ENCODE measurements at regions not wholly inside any gene's neighbourhood (a gene's known extent, or its start where the extent isn't known, plus 50 kb on each side); places are given as distances from the start of the nearest gene placed in this dataset.

- no peak for DNase-seq
Observed at GRCh38 chr4:178448372-178449035, 1006.3 kb upstream of the AGA start.

- no peak for DNase-seq
Observed at GRCh38 chr4:178450614-178451013, 1008.4 kb upstream of the AGA start.

- no peak for DNase-seq
Observed at GRCh38 chr4:178453057-178453456, 1010.8 kb upstream of the AGA start.

GRCh38 chr4:178457286-178457685 lies 1015.0 kb upstream of the AGA start:
- DNase-seq: no peak

- DNase-seq: no peak
Observed at GRCh38 chr4:178462710-178463109, 1020.5 kb upstream of the AGA start.

- no peak for DNase-seq
Observed at GRCh38 chr4:178463747-178464146, 1021.5 kb upstream of the AGA start.

- DNase-seq: no peak
Observed at GRCh38 chr4:178470996-178471784, 1029.0 kb upstream of the AGA start.

- DNase-seq: no peak
Observed at GRCh38 chr4:178471994-178472393, 1029.8 kb upstream of the AGA start.

- no peak for DNase-seq
Observed at GRCh38 chr4:178480105-178480504, 1037.9 kb upstream of the AGA start.

- DNase-seq: no peak
Observed at GRCh38 chr4:178480881-178481280, 1038.6 kb upstream of the AGA start.

- no peak for DNase-seq
Observed at GRCh38 chr4:178481564-178481963, 1039.3 kb upstream of the AGA start.

- no peak for DNase-seq
Observed at GRCh38 chr4:178523038-178523437, 1080.8 kb upstream of the AGA start.

- no peak for DNase-seq
Observed at GRCh38 chr4:178535939-178536579, 1093.8 kb upstream of the AGA start.

GRCh38 chr4:178553201-178553600 lies 1111.0 kb upstream of the AGA start:
- no peak for DNase-seq

- no peak for DNase-seq
Observed at GRCh38 chr4:178554352-178554751, 1112.1 kb upstream of the AGA start.

GRCh38 chr4:178556796-178557195 lies 1114.6 kb upstream of the AGA start:
- no peak for DNase-seq

- DNase-seq: no peak
Observed at GRCh38 chr4:178577933-178578332, 1135.7 kb upstream of the AGA start.

- no peak for DNase-seq
Observed at GRCh38 chr4:178595500-178596138, 1153.4 kb upstream of the AGA start.

- DNase-seq: no peak
Observed at GRCh38 chr4:178598672-178599071, 1156.4 kb upstream of the AGA start.

- no peak for DNase-seq
Observed at GRCh38 chr4:178599521-178599920, 1157.3 kb upstream of the AGA start.

GRCh38 chr4:178602833-178603232 lies 1160.6 kb upstream of the AGA start:
- no peak for DNase-seq

- DNase-seq: no peak
Observed at GRCh38 chr4:178611062-178611461, 1168.8 kb upstream of the AGA start.

GRCh38 chr4:178612733-178613132 lies 1170.5 kb upstream of the AGA start:
- DNase-seq: no peak

GRCh38 chr4:178632415-178632814 lies 1190.2 kb upstream of the AGA start:
- DNase-seq: no peak
